HG03571 (cell line): ENCODE measurements at regions not wholly inside any gene's neighbourhood (a gene's known extent, or its start where the extent isn't known, plus 50 kb on each side); places are given as distances from the start of the nearest gene placed in this dataset.
"Not testable (repeated sequence)": the region's sequence is repeated elsewhere in the genome, so short reads cannot be mapped to it uniquely, and the experiment has no call there.

ENCODE experiments used
- ATAC-seq: cut with Tn5 transposase; IDR thresholded peaks from one replicate; pipeline ENCODE4 v1.9.1; 2021; ENCODE audit not compliant: unreplicated experiment

- peak; percentile 42 for ATAC-seq
These were observed 585.1 kb downstream of the ZEB2 start for GRCh38 chr2:143934626-143935481.

GRCh38 chr2:143933946-143934569, 585.9 kb downstream of the ZEB2 start:
- peak; percentile 6 for ATAC-seq

GRCh38 chr2:143930891-143931290, 589.0 kb downstream of the ZEB2 start:
- ATAC-seq, result no peak

- no peak for ATAC-seq
These were observed 591.3 kb downstream of the ZEB2 start for GRCh38 chr2:143928613-143929012.

GRCh38 chr2:143928184-143928583, 591.7 kb downstream of the ZEB2 start:
- no peak for ATAC-seq

GRCh38 chr2:143926736-143927135, 593.2 kb downstream of the ZEB2 start:
- ATAC-seq, result no peak

GRCh38 chr2:143922261-143922830, 597.6 kb downstream of the ZEB2 start:
- not testable (repeated sequence) for ATAC-seq

- no peak for ATAC-seq
These were observed 601.4 kb downstream of the ZEB2 start for GRCh38 chr2:143918465-143918989.

GRCh38 chr2:143916781-143917180, 603.1 kb downstream of the ZEB2 start:
- ATAC-seq, result no peak

- no peak for ATAC-seq
These were observed 610.2 kb downstream of the ZEB2 start for GRCh38 chr2:143909577-143910353.

GRCh38 chr2:143908843-143909242, 611.1 kb downstream of the ZEB2 start:
- no peak for ATAC-seq

GRCh38 chr2:143907801-143908200, 612.1 kb downstream of the ZEB2 start:
- no peak for ATAC-seq

- ATAC-seq, result no peak
These were observed 613.1 kb downstream of the ZEB2 start for GRCh38 chr2:143906850-143907249.

GRCh38 chr2:143905587-143905986, 614.3 kb downstream of the ZEB2 start:
- ATAC-seq, result no peak

GRCh38 chr2:143903172-143903856, 616.6 kb downstream of the ZEB2 start:
- no peak for ATAC-seq

GRCh38 chr2:143901185-143901842, 618.6 kb downstream of the ZEB2 start:
- ATAC-seq, result peak; percentile 76

GRCh38 chr2:143899987-143900386, 619.9 kb downstream of the ZEB2 start:
- ATAC-seq, result no peak

- ATAC-seq, result no peak
These were observed 626.5 kb downstream of the ZEB2 start for GRCh38 chr2:143893371-143893770.

- ATAC-seq, result no peak
These were observed 628.0 kb downstream of the ZEB2 start for GRCh38 chr2:143891879-143892308.

GRCh38 chr2:143890798-143891197, 629.1 kb downstream of the ZEB2 start:
- ATAC-seq, result no peak
